ENCODE measurements at regions not wholly inside any gene's neighbourhood (a gene's known extent, or its start where the extent isn't known, plus 50 kb on each side); places are given as distances from the start of the nearest gene placed in this dataset.

DNA sequence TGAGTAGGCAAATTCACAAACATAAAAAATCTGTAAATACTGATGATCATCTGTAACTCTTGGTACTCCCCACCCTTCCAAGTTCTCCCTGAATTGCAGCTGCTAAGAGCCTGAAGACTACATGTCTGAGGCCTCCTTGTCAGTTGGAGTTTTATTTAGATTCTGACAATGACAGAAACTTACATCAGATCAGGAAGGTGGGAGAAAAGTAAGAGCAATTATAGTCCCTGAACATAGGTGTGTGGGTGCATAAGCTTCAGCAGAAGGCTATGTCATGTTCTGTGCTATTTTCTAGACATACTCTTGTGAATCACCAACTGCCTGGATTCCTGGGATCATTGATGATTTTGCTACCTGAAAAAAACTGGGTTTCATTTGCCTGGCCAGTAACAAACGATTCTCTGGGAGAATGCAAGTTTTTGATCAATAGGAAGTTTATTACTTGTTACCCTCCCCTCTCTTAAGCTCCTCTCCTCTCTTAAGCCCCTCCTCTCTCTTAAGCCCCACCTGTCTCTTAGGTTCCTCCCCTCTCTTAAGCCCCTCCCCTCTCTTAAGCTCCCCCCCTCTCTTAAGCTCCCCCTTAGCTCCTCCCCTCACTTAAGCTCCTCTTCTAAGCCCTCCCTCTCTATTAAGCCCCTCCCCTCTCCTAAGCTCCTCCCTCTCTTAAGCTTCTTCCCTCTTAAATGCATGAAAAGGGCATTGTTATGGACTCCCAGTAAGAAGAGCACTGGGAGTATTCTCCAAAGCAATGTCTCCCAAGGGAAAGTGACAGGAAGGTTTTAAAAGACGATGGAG lies 1183.4 kb upstream of the AUTS2 start:
- no peak for DNase-seq

DNA sequence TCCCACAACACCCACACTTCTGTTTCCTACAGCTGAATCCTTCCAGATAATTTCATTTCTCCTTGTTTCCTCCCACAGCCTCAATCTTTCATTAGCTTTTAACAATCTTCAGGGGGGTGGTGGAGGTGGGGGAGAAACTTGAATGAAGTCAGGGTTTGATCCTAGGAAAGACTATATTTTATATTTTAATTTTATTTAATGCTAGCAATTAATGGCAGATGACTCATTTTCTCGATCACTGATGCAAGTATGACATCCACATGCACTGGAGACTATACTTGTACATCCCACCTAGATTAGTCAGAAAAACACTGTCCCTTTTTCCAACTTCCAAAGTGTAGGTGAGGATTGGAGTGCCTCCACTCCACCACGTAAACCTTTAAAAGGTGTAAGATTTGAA lies 1181.3 kb upstream of the AUTS2 start:
- DNase-seq, result no peak

- DNase-seq, result no peak
Observed at GRCh38 chr7:68417659-68418058, 1180.6 kb upstream of the AUTS2 start.

DNA sequence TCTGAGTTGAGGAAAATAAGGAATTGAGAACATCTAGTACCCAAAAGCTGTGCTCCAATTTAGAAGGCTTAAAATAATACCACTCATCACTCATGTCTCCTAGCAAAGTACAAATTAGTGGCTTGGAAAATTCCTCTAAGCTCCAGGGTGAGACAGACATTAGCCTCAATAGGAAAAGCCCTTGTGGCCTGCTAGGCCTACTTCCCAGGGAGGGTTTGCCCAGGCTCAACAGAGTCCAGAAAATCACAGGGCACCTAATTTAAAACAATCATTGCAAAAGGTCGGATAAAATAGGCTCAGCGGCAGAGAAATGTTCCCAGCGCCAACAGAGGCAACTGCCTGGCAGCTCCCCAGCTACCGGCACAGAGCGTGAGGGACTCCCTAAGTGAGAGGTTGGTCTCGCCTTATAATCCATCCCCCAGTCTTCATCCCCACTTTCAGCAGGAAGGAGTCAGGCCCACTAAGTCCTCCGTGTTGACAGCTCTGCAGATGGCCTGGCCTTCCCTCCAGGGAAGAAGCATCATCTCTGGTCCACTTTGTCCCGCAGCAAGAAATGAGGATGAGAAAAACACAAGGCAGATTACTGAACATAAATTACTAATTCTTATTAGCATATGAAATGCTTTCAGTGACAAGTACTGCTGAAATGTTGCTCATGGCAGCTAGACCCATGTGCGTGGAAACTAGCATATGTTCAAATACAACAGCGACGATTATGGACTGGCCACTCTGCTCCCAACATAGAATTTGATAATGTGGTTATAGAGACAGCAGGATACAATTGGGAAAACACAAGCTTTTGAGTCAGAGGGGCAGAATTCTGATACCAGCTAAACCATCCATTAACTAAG lies 1177.7 kb upstream of the AUTS2 start:
- DNase-seq, result no peak

DNA sequence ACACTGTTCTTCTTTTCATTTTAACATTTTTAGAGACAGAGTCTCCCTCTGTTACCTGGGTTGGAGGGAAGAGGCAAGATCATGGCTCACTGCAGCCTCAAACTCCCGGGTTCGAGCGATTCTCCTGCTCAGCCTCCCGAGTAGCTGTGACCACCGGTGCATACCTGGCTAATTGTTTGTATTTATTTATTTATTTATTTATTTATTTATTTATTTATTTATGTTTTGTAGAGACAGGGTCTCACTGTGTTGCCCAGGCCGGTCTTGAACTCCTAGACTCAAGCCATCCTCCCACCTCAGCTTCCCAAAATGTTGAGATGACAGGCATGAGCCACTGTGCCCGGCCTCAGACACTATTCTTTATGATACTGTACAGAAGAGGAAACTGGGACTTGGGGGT lies 1176.6 kb upstream of the AUTS2 start:
- no peak for DNase-seq

DNA sequence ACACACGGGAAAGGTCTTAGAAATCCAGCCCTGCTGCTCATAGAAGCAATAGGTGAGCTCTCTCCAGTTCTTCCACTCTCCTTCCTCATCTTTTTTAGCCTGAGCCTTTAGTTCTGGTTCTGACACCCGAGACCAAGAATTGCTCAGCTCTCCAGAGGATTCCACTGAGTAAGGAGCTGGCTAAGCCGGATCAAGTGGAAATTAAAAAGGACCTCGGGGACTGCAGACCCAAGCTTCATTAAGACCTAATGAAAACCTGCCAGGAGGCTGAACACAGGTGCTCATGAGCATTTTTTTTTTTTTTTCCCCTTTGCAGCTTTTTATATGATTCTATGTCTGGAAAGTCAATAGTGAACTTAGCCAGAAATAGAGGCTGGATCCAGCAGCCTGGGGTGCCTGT lies 1176.0 kb upstream of the AUTS2 start:
- no peak for DNase-seq

DNA sequence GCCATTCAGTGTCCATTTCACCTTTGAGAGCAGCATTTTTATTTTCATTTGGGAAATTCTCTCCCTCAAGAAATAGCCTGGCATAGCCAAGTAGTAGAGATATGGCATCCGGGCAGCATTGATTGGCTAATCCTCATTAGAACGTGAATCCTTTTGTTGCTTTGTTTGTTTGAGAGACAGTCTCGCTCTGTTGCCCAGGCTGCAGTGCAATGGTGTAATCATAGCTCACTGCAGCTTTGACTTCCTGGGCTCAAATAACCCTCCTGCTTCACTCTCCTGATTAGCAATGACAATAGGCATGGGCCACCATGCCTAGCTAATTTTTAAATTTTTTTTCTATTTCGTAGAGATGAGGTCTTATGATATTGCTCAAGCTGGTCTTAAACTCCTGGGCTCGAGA lies 1174.9 kb upstream of the AUTS2 start:
- peak; percentile 15 for DNase-seq

- no peak for DNase-seq
Observed at GRCh38 chr7:68424658-68425297, 1173.5 kb upstream of the AUTS2 start.

GRCh38 chr7:68425377-68425776 lies 1172.9 kb upstream of the AUTS2 start:
- DNase-seq, result no peak

DNA sequence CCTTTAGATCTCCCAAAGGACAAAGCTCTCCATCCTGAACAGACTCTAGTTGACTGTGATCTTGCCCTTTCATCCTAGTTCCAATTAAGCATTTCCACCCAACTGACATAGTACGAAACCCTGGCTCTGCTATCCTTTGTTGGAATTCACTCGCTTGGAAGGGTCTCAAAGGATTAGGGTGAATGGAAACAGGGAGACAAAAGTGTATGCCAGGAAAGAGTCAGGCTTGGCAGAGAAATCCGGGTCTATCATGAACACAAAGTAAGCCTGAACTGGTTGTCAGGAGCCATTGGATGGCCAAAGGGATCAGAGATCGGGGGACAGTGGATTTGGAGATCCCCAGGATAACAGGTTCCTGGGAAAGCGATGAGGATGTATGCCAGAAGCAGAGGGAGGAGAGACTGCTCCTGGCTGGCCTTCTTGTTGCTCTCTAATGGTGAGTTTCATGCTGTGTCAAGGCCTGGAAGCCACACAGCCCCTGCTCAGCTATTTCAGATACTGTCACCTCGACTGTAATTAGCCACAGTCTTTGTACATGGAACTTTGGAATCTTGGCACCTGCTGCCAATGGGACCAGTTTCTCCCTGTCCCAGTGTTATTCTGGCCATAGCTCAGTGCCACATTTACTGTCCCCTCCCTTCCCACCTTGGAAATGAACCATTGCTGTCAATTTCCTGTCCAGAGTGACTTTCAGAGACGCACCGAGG lies 1168.7 kb upstream of the AUTS2 start:
- no peak for DNase-seq

- no peak for DNase-seq
Observed at GRCh38 chr7:68432585-68432984, 1165.7 kb upstream of the AUTS2 start.

- DNase-seq, result no peak
Observed at GRCh38 chr7:68433462-68434070, 1164.7 kb upstream of the AUTS2 start.

DNA sequence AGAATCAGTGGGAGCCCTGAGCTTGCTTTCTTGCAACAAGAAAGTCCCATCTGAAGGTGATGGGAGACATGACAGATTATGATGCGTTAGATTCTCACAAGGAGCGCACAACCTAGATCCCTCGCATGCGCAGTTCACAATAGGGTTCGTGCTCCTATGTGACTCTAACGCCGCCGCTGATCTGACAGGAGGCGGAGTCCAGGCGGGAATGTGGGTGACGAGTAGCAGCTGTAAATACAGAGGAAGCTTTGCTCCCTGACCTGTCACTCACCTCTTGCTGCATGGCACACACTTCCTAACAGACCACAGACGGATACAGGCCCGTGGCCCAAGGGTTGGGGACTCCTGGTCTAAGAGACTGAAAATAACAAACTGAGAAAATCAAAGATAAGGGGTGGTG lies 1163.4 kb upstream of the AUTS2 start:
- no peak for DNase-seq

DNA sequence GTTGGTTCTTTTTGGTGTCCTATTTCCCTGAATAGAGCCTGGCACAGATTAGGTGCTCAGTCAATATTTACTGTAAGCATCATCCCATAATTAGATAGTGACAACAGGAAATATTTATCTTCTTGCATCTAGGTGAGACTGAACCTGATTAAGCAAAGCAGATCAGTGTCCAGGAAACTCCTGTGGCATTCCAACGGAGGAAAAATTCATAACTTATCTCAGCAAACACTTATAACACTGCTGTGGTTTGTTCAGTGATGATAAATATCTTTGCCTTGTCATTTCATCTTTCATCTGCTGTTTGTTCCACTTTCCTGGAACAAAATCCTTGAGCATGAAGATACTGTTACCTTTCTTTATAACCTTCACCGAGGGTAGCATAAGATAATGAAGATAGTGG lies 1160.3 kb upstream of the AUTS2 start:
- DNase-seq, result no peak

GRCh38 chr7:68438811-68439210 lies 1159.5 kb upstream of the AUTS2 start:
- no peak for DNase-seq

DNA sequence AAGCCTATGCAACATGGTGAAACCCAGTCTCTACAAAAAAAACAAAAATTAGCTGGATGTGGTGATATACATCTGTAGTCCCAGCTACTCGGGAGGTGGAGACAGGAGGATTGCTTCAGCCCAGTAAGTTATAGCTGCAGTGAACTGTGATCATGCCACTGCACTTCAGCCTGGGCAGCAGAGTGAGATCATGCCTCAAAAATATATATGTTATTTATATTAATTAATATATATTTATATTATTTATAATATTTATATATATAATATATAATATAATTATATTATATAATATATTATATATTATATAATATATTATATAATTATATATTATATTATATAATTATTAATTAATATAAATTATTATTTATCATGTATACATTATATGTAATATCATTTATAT lies 1158.4 kb upstream of the AUTS2 start:
- DNase-seq, result no peak

- no peak for DNase-seq
Observed at GRCh38 chr7:68440866-68441265, 1157.4 kb upstream of the AUTS2 start.

DNA sequence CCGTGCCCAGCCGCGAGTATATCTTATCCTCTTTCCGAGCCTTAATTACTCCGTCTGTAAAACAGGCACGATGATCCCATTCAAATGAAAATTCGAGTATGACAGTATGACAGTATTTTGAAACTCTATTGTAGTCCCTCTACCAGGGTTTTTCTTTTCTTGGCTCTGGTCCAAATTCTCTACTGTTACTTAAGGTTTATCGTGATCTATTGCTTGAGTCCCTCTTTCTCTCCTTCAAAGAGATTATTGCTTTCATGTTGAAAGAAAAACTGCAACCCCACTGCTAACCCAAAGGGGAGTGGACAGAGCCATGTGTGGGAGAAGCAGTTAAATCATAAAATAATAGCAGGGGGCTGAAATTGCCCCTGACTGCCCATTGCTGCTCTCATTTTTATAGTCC lies 1156.6 kb upstream of the AUTS2 start:
- no peak for DNase-seq

DNA sequence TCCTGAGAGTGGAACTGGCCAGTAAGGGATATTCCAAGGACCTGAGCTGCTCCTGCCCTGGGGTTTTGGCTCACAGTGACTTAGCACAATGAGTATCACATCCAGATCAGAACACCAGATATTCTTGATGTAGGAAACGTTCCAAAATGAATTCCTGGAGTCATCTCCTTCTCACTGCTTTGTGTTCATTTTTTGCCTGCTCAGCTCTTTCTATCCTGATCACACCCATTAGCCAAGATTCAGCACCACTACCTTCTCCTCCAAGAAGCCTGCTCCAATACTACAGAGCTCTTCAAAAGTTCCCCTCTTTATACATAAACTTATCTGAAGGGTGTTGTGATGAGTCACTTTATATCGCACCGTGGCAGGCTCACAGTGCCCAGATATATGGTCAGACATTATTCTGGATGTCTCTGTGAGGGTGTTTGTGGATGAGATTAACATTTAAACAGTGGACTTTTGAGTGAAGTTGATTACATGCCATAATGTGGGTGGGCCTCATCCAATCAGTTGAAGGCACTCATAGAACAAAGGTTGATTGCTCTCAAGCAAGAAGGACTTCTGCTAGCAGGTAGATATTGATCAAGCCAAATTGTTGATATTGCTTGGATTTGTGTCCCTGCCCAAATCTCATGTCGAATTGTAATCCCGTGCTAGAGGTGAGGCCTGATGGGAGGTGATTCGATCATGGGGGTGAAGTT lies 1155.2 kb upstream of the AUTS2 start:
- no peak for DNase-seq

DNA sequence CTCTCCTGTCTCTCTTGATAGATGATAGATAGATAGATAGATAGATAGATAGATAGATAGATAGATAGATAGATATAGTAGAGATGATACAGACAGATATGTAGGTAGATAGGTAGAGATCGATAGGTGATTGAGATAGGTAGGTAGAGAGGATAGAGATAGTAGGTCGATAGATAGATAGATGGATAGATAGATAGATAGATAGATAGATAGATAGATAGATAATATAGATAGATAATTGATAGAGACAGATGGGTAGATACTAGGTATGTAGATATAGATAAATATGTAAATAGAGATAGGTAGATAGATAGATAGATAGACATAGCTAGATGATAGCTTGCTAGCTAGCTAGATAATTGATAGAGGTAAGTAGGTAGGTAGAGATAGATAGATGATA lies 1154.2 kb upstream of the AUTS2 start:
- DNase-seq, result no peak

DNA sequence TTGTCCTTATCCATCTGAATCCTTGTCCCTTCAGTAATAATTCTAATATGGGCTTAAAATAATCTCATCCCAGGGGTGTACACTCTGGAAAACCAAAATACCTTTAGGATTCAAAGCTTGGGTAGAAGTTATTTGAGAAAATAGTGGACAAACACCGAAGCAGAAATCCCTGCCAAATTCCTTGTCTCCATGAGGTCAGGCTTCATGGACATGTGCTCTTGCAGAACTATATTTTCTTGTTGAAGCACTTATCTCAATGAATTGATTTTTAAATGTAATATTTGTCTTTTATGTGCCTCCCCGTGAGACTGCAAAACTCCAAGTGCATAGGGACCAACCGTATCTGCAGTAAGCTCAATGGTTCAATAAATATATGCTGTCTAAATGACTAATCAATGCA lies 1153.3 kb upstream of the AUTS2 start:
- DNase-seq, result no peak

- DNase-seq, result no peak
Observed at GRCh38 chr7:68446183-68446582, 1152.1 kb upstream of the AUTS2 start.

Measured in NCI-H510A treated with DMSO at 0.1 percent for 48 hours (cell line).